IMR-90 (cell line): ENCODE measurements at regions not wholly inside any gene's neighbourhood (a gene's known extent, or its start where the extent isn't known, plus 50 kb on each side); places are given as distances from the start of the nearest gene placed in this dataset.

Source experiments
- ATAC-seq: fragments of 200-7000 bp; cut with Tn5 transposase; 2 replicates; pipeline ENCODE4 v1.9.1; 2020; ENCODE audit warnings: low read depth, mild to moderate bottlenecking, moderate library complexity
- BruUV-seq: library from RNA; stranded (reverse); fragments of 400-500 nt; replicated peaks from 2 replicates; lab custom pipeline; 2021; lab: Mats Ljungman, UMichigan
- CTCF ChIA-PET: fragments of 300-600 bp; formaldehyde crosslinking; extraction: SDS; loops from one replicate; lab custom pipeline; 2021; ENCODE audit warnings: antibody characterized with exemption; lab: Yijun Ruan, JAX
- POLR2A ChIA-PET: fragments of 300-600 bp; sonication (Branson Sonifier 250); formaldehyde crosslinking; loops from one replicate; lab custom pipeline; 2022; ENCODE audit warnings: antibody characterized with exemption; ENCODE audit not compliant: unreplicated experiment; lab: Charles Lee
- DNase-seq: peaks from one replicate; pipeline ENCODE4 v3.0.0; 2013
- H2AFZ ChIP-seq: replicated peaks from 2 replicates; pipeline ENCODE3; 2013; ENCODE audit warnings: low read length, mild to moderate bottlenecking; ENCODE audit not compliant: poor library complexity
- H2AK5ac ChIP-seq: 2 replicates; pipeline ENCODE4 v1.6.1; 2013; ENCODE audit warnings: low read depth, low read length, inconsistent platforms
- H2AK9ac ChIP-seq: replicated peaks from 2 replicates; pipeline ENCODE3; 2013; ENCODE audit warnings: mild to moderate bottlenecking, low read depth, low read length, moderate library complexity; ENCODE audit not compliant: poor library complexity
- H2BK120ac ChIP-seq: 2 replicates; pipeline ENCODE4 v1.6.1; 2013; ENCODE audit warnings: low read depth, low read length, inconsistent platforms
- H2BK15ac ChIP-seq: 3 replicates; pipeline ENCODE4 v1.6.1; 2013; ENCODE audit warnings: low read depth, low read length, inconsistent platforms
- H2BK20ac ChIP-seq: 2 replicates; pipeline ENCODE4 v1.6.1; 2013; ENCODE audit warnings: low read depth, mild to moderate bottlenecking, inconsistent platforms, low read length, moderate library complexity
- H2BK5ac ChIP-seq: 2 replicates; pipeline ENCODE4 v1.6.1; 2013; ENCODE audit warnings: mild to moderate bottlenecking, low read depth, low read length, inconsistent platforms; ENCODE audit not compliant: poor library complexity, severe bottlenecking
- H3K14ac ChIP-seq: replicated peaks from 2 replicates; pipeline ENCODE4 v1.6.1; 2013; ENCODE audit warnings: low read depth, low read length, inconsistent platforms
- H3K18ac ChIP-seq: 2 replicates; pipeline ENCODE4 v1.6.1; 2013; ENCODE audit warnings: low read depth, low read length, control low read depth
- H3K23ac ChIP-seq: 2 replicates; pipeline ENCODE4 v1.6.1; 2013; ENCODE audit warnings: low read depth, low read length, inconsistent platforms
- H3K27ac ChIP-seq: 2 replicates; pipeline ENCODE4 v1.5.1; 2013; ENCODE audit warnings: mild to moderate bottlenecking, control low read depth, low read length; ENCODE audit not compliant: insufficient read depth
- H3K27me3 ChIP-seq: 2 replicates; pipeline ENCODE4 v1.6.1; 2013; ENCODE audit warnings: low read length; ENCODE audit not compliant: control insufficient read depth, insufficient read depth
- H3K36me3 ChIP-seq: 2 replicates; pipeline ENCODE4 v1.6.1; 2013; ENCODE audit warnings: low read length, mixed read lengths; ENCODE audit not compliant: control insufficient read depth, insufficient read depth
- H3K4ac ChIP-seq: 2 replicates; pipeline ENCODE4 v1.6.1; 2013; ENCODE audit warnings: low read depth, low read length, inconsistent platforms
- H3K4me1 ChIP-seq: 2 replicates; pipeline ENCODE4 v1.6.1; 2013; ENCODE audit warnings: low read length, mixed read lengths; ENCODE audit not compliant: control insufficient read depth, insufficient read depth
- H3K4me2 ChIP-seq: 2 replicates; pipeline ENCODE4 v1.6.1; 2013; ENCODE audit warnings: low read depth, mild to moderate bottlenecking, control low read depth, low read length, moderate library complexity
- H3K4me3 ChIP-seq: 2 replicates; pipeline ENCODE4 v1.5.1; 2013; ENCODE audit warnings: low read depth, mild to moderate bottlenecking, control low read depth, low read length, moderate library complexity; ENCODE audit not compliant: insufficient read depth
- H3K56ac ChIP-seq: 2 replicates; pipeline ENCODE4 v1.6.1; 2013; ENCODE audit warnings: low read length, inconsistent platforms; ENCODE audit not compliant: insufficient read depth; ENCODE audit errors: extremely low read depth
- H3K79me1 ChIP-seq, 2 experiments: 2 replicates each; pipeline ENCODE4 v1.6.1; 2013; ENCODE audit warnings: low read length in 2 of 2, inconsistent platforms in 1 of 2, low read depth in 1 of 2
- H3K9ac ChIP-seq: 2 replicates; pipeline ENCODE4 v1.6.1; 2013; ENCODE audit warnings: low read depth, low read length, control low read depth
- H3K9me1 ChIP-seq: 2 replicates; pipeline ENCODE4 v1.6.1; 2013; ENCODE audit warnings: low read length, inconsistent platforms; ENCODE audit not compliant: insufficient read depth
- H3K9me3 ChIP-seq: 2 replicates; pipeline ENCODE4 v1.6.1; 2013; ENCODE audit warnings: low read length; ENCODE audit not compliant: control insufficient read depth, insufficient read depth
- H4K20me1 ChIP-seq: 2 replicates; pipeline ENCODE4 v1.6.1; 2013; ENCODE audit warnings: low read length, inconsistent platforms; ENCODE audit not compliant: insufficient read depth
- H4K5ac ChIP-seq: 2 replicates; pipeline ENCODE4 v1.6.1; 2013; ENCODE audit warnings: mild to moderate bottlenecking, low read depth, low read length, control low read depth
- H4K8ac ChIP-seq, 2 experiments: 2 replicates each; pipeline ENCODE4 v1.6.1; 2013; ENCODE audit warnings: low read depth in 2 of 2, low read length in 2 of 2, control low read depth in 1 of 2, inconsistent platforms in 1 of 2
- H4K91ac ChIP-seq: 2 replicates; pipeline ENCODE4 v1.6.1; 2013; ENCODE audit warnings: low read depth, low read length, inconsistent platforms; ENCODE audit not compliant: insufficient read depth
- POLR2A ChIP-seq: IDR thresholded peaks from 2 replicates; pipeline ENCODE4 v1.6.1; 2012; ENCODE audit warnings: mild to moderate bottlenecking, low read depth, low read length
- WGBS, 2 experiments: methylation state at CpG; one replicate each; pipeline versions ENCODE4 v1.1.5 to v1.1.7; 2013; ENCODE audit warnings: missing lambda C conversion rate in 2 of 2; ENCODE audit not compliant: insufficient read length in 1 of 2; ENCODE audit errors: extremely low coverage in 2 of 2; 5-methylcytosine and 5-hydroxymethylcytosine counted together
- dilution Hi-C: fragments of 300-500 bp; cut with HindIII; formaldehyde crosslinking; loops from one replicate; pipeline ENCODE4 v1.14.3; 2018; ENCODE audit warnings: low sequenced_read_pairs; ENCODE audit not compliant: unreplicated experiment
- in situ Hi-C: fragments of 300-500 bp; cut with MboI; formaldehyde crosslinking; loops from 3 replicates; pipeline ENCODE4 v1.14.3; 2019; ENCODE audit warnings: low sequenced_read_pairs, inconsistent platforms, mixed read lengths
- intact Hi-C: fragments of 100-400 bp; cut with micrococcal nuclease; formaldehyde crosslinking; loops from 2 replicates; pipeline ENCODE4 v1.10.0; 2022

GRCh38 chr5:2897276-2897961 lies 145.9 kb upstream of the IRX2 start:
- no peak overlapping the region for H3K27ac ChIP-seq
- no peak overlapping the region for H2BK15ac ChIP-seq
- no peaks in the 10 kb centered on the region for H3K9me1 ChIP-seq
- no peak overlapping the region for H4K91ac ChIP-seq
- POLR2A ChIA-PET, result no interaction called here
- intact Hi-C loops (no loop called here), in situ Hi-C loops (no loop called here), dilution Hi-C loops (no loop called here)
- H3K18ac ChIP-seq, result no peak overlapping the region
- no peak overlapping the region for H4K8ac ChIP-seq
- BruUV-seq, result no TSS peak
- H2BK5ac ChIP-seq, result no peak overlapping the region
- H3K14ac ChIP-seq, result no peak overlapping the region
- ATAC-seq (no peak), DNase-seq (no peak)
- H3K36me3 ChIP-seq, result no peaks in the 10 kb centered on the region
- H3K9me3 ChIP-seq, result peaks cover 42% of the 10 kb centered on the region
- no peak overlapping the region for H2AK5ac ChIP-seq
- no peak overlapping the region for H2AFZ ChIP-seq
- no peaks in the 10 kb centered on the region for H3K4me1 ChIP-seq
- no peak overlapping the region for H3K23ac ChIP-seq
- H3K27me3 ChIP-seq, result no peaks in the 10 kb centered on the region
- no peaks in the 10 kb centered on the region for H4K20me1 ChIP-seq
- 61% methylated on average over 3 of the region's 17 CpGs; no CpG with 5 or more reads in 1 of the 2 experiments for WGBS, 2 experiments
- CTCF ChIA-PET, result no interaction called here
- no peak overlapping the region for H3K56ac ChIP-seq
- H2AK9ac ChIP-seq, result no peak overlapping the region
- H4K5ac ChIP-seq, result no peak overlapping the region
- no peak overlapping the region for H3K4me3 ChIP-seq
- H2BK120ac ChIP-seq, result no peak overlapping the region
- H2BK20ac ChIP-seq, result no peak overlapping the region
- H3K4me2 ChIP-seq, result no peak overlapping the region
- no peaks in the 10 kb centered on the region for H3K79me1 ChIP-seq
- no peak for TF ChIP-seq POLR2A
- no peak overlapping the region for H3K9ac ChIP-seq
- no peak overlapping the region for H3K4ac ChIP-seq
